ENCODE measurements at regions not wholly inside any gene's neighbourhood (a gene's known extent, or its start where the extent isn't known, plus 50 kb on each side); places are given as distances from the start of the nearest gene placed in this dataset.
"Not testable (repeated sequence)": the region's sequence is repeated elsewhere in the genome, so short reads cannot be mapped to it uniquely, and the experiment has no call there.

GRCh38 chr2:111580616-111581015 is 303.4 kb downstream of the ANAPC1 start:
- no CpG with 5 or more reads among the region's 6 CpGs for WGBS, 2 donors
- intact Hi-C loops (cut with DNase I) = not testable (repeated sequence)

GRCh38 chr2:111582090-111582489 is 301.9 kb downstream of the ANAPC1 start:
- H3K4me3 ChIP-seq; intact Hi-C loops (cut with DNase I); H3K36me3 ChIP-seq; H3K27me3 ChIP-seq; DNase-seq; H3K27ac ChIP-seq; H3K9me3 ChIP-seq; H3K4me1 ChIP-seq: not testable (repeated sequence)
- WGBS, 2 donors = 59 to 80% methylated on average over 6 of the region's 6 CpGs

More at GRCh38 chr2:111580616-111581015, 303.4 kb downstream of the ANAPC1 start:
- not testable (repeated sequence) for H3K9me3 ChIP-seq, DNase-seq, H3K4me3 ChIP-seq, H3K4me1 ChIP-seq, H3K27ac ChIP-seq, H3K27me3 ChIP-seq, H3K36me3 ChIP-seq

GRCh38 chr2:111583480-111583879 is 300.5 kb downstream of the ANAPC1 start:
- no CpG with 5 or more reads among the region's 3 CpGs for WGBS, 2 donors
- H3K27me3 ChIP-seq; DNase-seq; H3K9me3 ChIP-seq; intact Hi-C loops (cut with DNase I); H3K27ac ChIP-seq; H3K36me3 ChIP-seq; H3K4me3 ChIP-seq; H3K4me1 ChIP-seq: not testable (repeated sequence)

GRCh38 chr2:111584540-111584939 is 299.5 kb downstream of the ANAPC1 start:
- DNase-seq; H3K36me3 ChIP-seq; H3K4me3 ChIP-seq; H3K27me3 ChIP-seq; intact Hi-C loops (cut with DNase I); H3K4me1 ChIP-seq; H3K9me3 ChIP-seq; H3K27ac ChIP-seq: not testable (repeated sequence)
- WGBS, 2 donors = 76 to 79% methylated on average over 1 of the region's 2 CpGs

GRCh38 chr2:111584950-111585349 is 299.0 kb downstream of the ANAPC1 start:
- H3K4me3 ChIP-seq; H3K4me1 ChIP-seq; H3K36me3 ChIP-seq; DNase-seq; H3K9me3 ChIP-seq; H3K27me3 ChIP-seq; H3K27ac ChIP-seq; intact Hi-C loops (cut with DNase I): not testable (repeated sequence)
- 83 to 85% methylated on average over 6 of the region's 6 CpGs for WGBS, 2 donors

- H3K36me3 ChIP-seq; H3K27ac ChIP-seq; H3K4me1 ChIP-seq; H3K4me3 ChIP-seq; DNase-seq; H3K27me3 ChIP-seq; H3K9me3 ChIP-seq; intact Hi-C loops (cut with DNase I): not testable (repeated sequence)
- WGBS, 2 donors = 89 to 96% methylated on average over 2 of the region's 2 CpGs
Measured at GRCh38 chr2:111586014-111586413, 298.0 kb downstream of the ANAPC1 start.

- H3K4me3 ChIP-seq; H3K27ac ChIP-seq; H3K27me3 ChIP-seq; intact Hi-C loops (cut with DNase I); H3K9me3 ChIP-seq; DNase-seq; H3K36me3 ChIP-seq; H3K4me1 ChIP-seq: not testable (repeated sequence)
- WGBS, 2 donors = 87 to 91% methylated on average over 3 to 6 of the region's 7 CpGs
Measured at GRCh38 chr2:111595072-111595471, 288.9 kb downstream of the ANAPC1 start.

GRCh38 chr2:111596808-111597705 is 286.9 kb downstream of the ANAPC1 start:
- H3K36me3 ChIP-seq; H3K4me3 ChIP-seq; H3K4me1 ChIP-seq; H3K9me3 ChIP-seq; H3K27me3 ChIP-seq; DNase-seq; intact Hi-C loops (cut with DNase I); H3K27ac ChIP-seq: not testable (repeated sequence)
- WGBS, 2 donors = 1 to 67% methylated on average over 1 to 2 of the region's 4 CpGs

GRCh38 chr2:111598944-111599343 is 285.0 kb downstream of the ANAPC1 start:
- DNase-seq; H3K27ac ChIP-seq; intact Hi-C loops (cut with DNase I); H3K27me3 ChIP-seq; H3K36me3 ChIP-seq; H3K4me3 ChIP-seq; H3K9me3 ChIP-seq; H3K4me1 ChIP-seq: not testable (repeated sequence)
- 69 to 72% methylated on average over 2 of the region's 2 CpGs for WGBS, 2 donors

GRCh38 chr2:111602259-111602658 is 281.7 kb downstream of the ANAPC1 start:
- H3K27me3 ChIP-seq; DNase-seq; H3K9me3 ChIP-seq; intact Hi-C loops (cut with DNase I); H3K27ac ChIP-seq; H3K4me3 ChIP-seq; H3K4me1 ChIP-seq; H3K36me3 ChIP-seq: not testable (repeated sequence)
- WGBS, 2 donors = 75 to 83% methylated on average over 7 of the region's 7 CpGs

- H3K27me3 ChIP-seq; intact Hi-C loops (cut with DNase I); H3K27ac ChIP-seq; H3K9me3 ChIP-seq; H3K36me3 ChIP-seq; H3K4me3 ChIP-seq; H3K4me1 ChIP-seq; DNase-seq: not testable (repeated sequence)
- 88 to 97% methylated on average over 7 to 8 of the region's 11 CpGs for WGBS, 2 donors
Measured at GRCh38 chr2:111605798-111606197, 278.2 kb downstream of the ANAPC1 start.

- H3K27ac ChIP-seq; H3K9me3 ChIP-seq; intact Hi-C loops (cut with DNase I); H3K4me3 ChIP-seq; DNase-seq; H3K27me3 ChIP-seq; H3K4me1 ChIP-seq; H3K36me3 ChIP-seq: not testable (repeated sequence)
- no CpG with 5 or more reads among the region's 1 CpG for WGBS, 2 donors
Measured at GRCh38 chr2:111606632-111607031, 277.4 kb downstream of the ANAPC1 start.

- DNase-seq; H3K27ac ChIP-seq; intact Hi-C loops (cut with DNase I); H3K36me3 ChIP-seq; H3K27me3 ChIP-seq; H3K4me3 ChIP-seq; H3K4me1 ChIP-seq; H3K9me3 ChIP-seq: not testable (repeated sequence)
- WGBS, 2 donors = 92 to 98% methylated on average over 3 to 4 of the region's 5 CpGs
Measured at GRCh38 chr2:111609146-111609844, 274.7 kb downstream of the ANAPC1 start.

Data from sigmoid colon (tissue), 6 donors.